Fibroblast of villous mesenchyme (primary cell): ENCODE measurements at regions not wholly inside any gene's neighbourhood (a gene's known extent, or its start where the extent isn't known, plus 50 kb on each side); places are given as distances from the start of the nearest gene placed in this dataset.
"Not testable (repeated sequence)": the region's sequence is repeated elsewhere in the genome, so short reads cannot be mapped to it uniquely, and the experiment has no call there.

Experiments
- DNase-seq: peaks from one replicate; pipeline ENCODE4 v3.0.0-alpha.2; 2010; ENCODE audit warnings: low read depth
- H3K4me3 ChIP-seq: 2 replicates; pipeline ENCODE4 v1.5.1; 2011; ENCODE audit warnings: low read depth, mild to moderate bottlenecking, low read length

- DNase-seq, result peak; percentile 53
- not testable (repeated sequence) for H3K4me3 ChIP-seq
Observed at GRCh38 chr1:120357046-120357445, 57.8 kb upstream of the NBPF8 start.

- H3K4me3 ChIP-seq, DNase-seq: not testable (repeated sequence)
Observed at GRCh38 chr1:120356170-120356569, 58.7 kb upstream of the NBPF8 start.

GRCh38 chr1:120354618-120355184, 60.1 kb upstream of the NBPF8 start:
- H3K4me3 ChIP-seq, result peak overlapping the region; percentile 30
- DNase-seq, result peak; percentile 36

GRCh38 chr1:120342231-120343073, 72.4 kb upstream of the NBPF8 start:
- not testable (repeated sequence) for DNase-seq
- H3K4me3 ChIP-seq, result peak overlapping the region; percentile 41

GRCh38 chr1:120341756-120342155, 73.1 kb upstream of the NBPF8 start:
- DNase-seq, result peak; percentile 52
- H3K4me3 ChIP-seq, result peak overlapping the region; percentile 60

- not testable (repeated sequence) for DNase-seq
- peak overlapping the region; percentile 60 for H3K4me3 ChIP-seq
Observed at GRCh38 chr1:120340838-120341751, 73.7 kb upstream of the NBPF8 start.

- not testable (repeated sequence) for H3K4me3 ChIP-seq, DNase-seq
Observed at GRCh38 chr1:120315738-120316137, 99.1 kb upstream of the NBPF8 start.

GRCh38 chr1:120311930-120312329, 102.9 kb upstream of the NBPF8 start:
- DNase-seq, result not testable (repeated sequence)

GRCh38 chr1:120308940-120309578, 105.8 kb upstream of the NBPF8 start:
- H3K4me3 ChIP-seq, DNase-seq: not testable (repeated sequence)

More at GRCh38 chr1:120311930-120312329, 102.9 kb upstream of the NBPF8 start:
- not testable (repeated sequence) for H3K4me3 ChIP-seq

- not testable (repeated sequence) for DNase-seq, H3K4me3 ChIP-seq
Observed at GRCh38 chr1:120305046-120305445, 109.8 kb upstream of the NBPF8 start.

- not testable (repeated sequence) for DNase-seq, H3K4me3 ChIP-seq
Observed at GRCh38 chr1:120304341-120304740, 110.5 kb upstream of the NBPF8 start.

- H3K4me3 ChIP-seq, DNase-seq: not testable (repeated sequence)
Observed at GRCh38 chr1:120299433-120300057, 115.3 kb upstream of the NBPF8 start.

- DNase-seq, H3K4me3 ChIP-seq: not testable (repeated sequence)
Observed at GRCh38 chr1:120298487-120298886, 116.3 kb upstream of the NBPF8 start.

GRCh38 chr1:120297345-120297953, 117.4 kb upstream of the NBPF8 start:
- not testable (repeated sequence) for H3K4me3 ChIP-seq, DNase-seq

- not testable (repeated sequence) for H3K4me3 ChIP-seq, DNase-seq
Observed at GRCh38 chr1:120290105-120290504, 113.8 kb upstream of the SEC22B start.

- not testable (repeated sequence) for DNase-seq, H3K4me3 ChIP-seq
Observed at GRCh38 chr1:120289601-120290074, 113.3 kb upstream of the SEC22B start.

GRCh38 chr1:120288814-120289600, 112.7 kb upstream of the SEC22B start:
- not testable (repeated sequence) for DNase-seq, H3K4me3 ChIP-seq
